Kidney (tissue), 13 donors: ENCODE measurements at regions not wholly inside any gene's neighbourhood (a gene's known extent, or its start where the extent isn't known, plus 50 kb on each side); places are given as distances from the start of the nearest gene placed in this dataset.

Experiments used
- DNase-seq, 5 donors: peaks; one replicate each; pipeline ENCODE4 v3.0.0-alpha.2; 2013 to 2020
- FAIRE-seq: peaks from 2 replicates; lab custom pipeline; 2012; peaks lifted over from hg19 to GRCh38; lab: Jason Lieb, UNC
- H3K27ac ChIP-seq, 2 donors: one replicate each; pipeline ENCODE4 v1.7.0; 2013; ENCODE audit warnings: low read depth in 2 of 2, low read length in 2 of 2, inconsistent platforms in 1 of 2
- H3K27me3 ChIP-seq: one replicate; pipeline ENCODE4 v1.7.1; 2013; ENCODE audit warnings: low read length, inconsistent platforms; ENCODE audit not compliant: control insufficient read depth, insufficient read depth
- H3K36me3 ChIP-seq, 3 donors: one replicate each; pipeline versions ENCODE4 v1.7.0 to v1.7.1; 2013; ENCODE audit warnings: low read length in 3 of 3, control low read depth in 1 of 3, inconsistent platforms in 1 of 3; ENCODE audit not compliant: insufficient read depth in 3 of 3, control insufficient read depth in 2 of 3
- H3K4me1 ChIP-seq, 3 donors: one replicate each; pipeline versions ENCODE4 v1.7.0 to v1.7.1; 2013; ENCODE audit warnings: low read length in 3 of 3, inconsistent platforms in 1 of 3, low read depth in 1 of 3; ENCODE audit not compliant: control insufficient read depth in 2 of 3, insufficient read depth in 2 of 3
- H3K4me3 ChIP-seq, 3 donors: one replicate each; pipeline versions ENCODE4 v1.7.0 to v1.8.1; 2013; ENCODE audit warnings: low read length in 3 of 3, control low read depth in 1 of 3, inconsistent platforms in 1 of 3
- H3K9ac ChIP-seq, 3 donors: one replicate each; pipeline versions ENCODE4 v1.7.0 to v1.7.1; 2013; ENCODE audit warnings: low read length in 3 of 3, control low read depth in 1 of 3, inconsistent platforms in 1 of 3
- H3K9me3 ChIP-seq, 3 donors: one replicate each; pipeline versions ENCODE4 v1.7.0 to v1.7.1; 2013; ENCODE audit warnings: low read length in 3 of 3, control low read depth in 1 of 3, inconsistent platforms in 1 of 3; ENCODE audit not compliant: control insufficient read depth in 2 of 3, insufficient read depth in 1 of 3
- intact Hi-C: fragments of 100-400 bp; cut with DNase I; formaldehyde crosslinking; loops from one replicate; pipeline ENCODE4 v1.11.1; 2022
- TF ChIP-seq, protein P1 (sequence below): IDR thresholded peaks from 3 replicates; pipeline ENCODE4 v1.5.1; 2012; ENCODE audit warnings: mild to moderate bottlenecking, moderate library complexity, borderline replicate concordance; ENCODE audit not compliant: insufficient read depth; ENCODE audit errors: extremely low read depth
- donor health status: control.
- donor health status: control.
- donor health status: control.
- donor health status: control.
- donor health status: control.
- donor health status: DM: yes; HTN: yes; CAD: no.
- donor health status: Normal renal cell carcinoma (clear cell type).

DNA sequence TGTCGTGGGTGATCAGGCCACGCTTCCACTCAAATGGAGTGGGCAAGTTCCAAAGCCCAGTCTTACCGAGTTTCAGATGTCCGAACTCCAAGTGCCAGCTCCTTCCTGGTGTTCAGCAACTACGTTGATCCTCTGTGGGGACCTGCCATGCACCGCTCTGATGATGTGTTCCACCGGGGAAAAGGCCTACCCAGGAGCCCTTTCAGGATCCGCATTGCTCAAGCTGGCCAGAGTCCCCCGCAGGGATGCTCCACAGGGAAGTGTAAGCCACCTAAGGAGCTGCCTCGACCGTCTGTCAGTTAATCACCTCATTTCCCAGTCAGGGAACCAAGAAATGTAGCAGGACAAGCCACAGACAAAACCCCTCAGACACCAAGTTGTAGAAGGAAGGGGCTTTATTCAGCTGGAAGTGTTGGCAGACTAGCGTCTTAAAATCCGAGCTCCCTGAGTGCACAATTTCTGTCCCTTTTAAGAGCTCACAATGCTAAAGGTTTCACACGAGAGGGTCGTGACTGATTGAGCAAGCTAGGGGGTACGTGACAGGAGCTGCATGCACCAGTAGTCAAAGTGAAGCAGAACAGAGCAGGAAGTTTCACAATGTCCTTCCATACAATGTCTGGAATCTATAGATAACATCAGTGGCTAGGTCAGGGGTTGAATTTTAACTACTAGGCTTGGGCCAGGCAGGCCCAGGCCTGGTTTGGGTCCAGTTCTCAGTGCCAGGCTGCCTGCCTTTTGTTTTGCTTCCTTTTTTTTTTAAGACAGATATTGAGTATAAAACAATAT lies 126.2 kb upstream of the ZDHHC15 start:
- no peak overlapping the region for H3K4me3 ChIP-seq
- intact Hi-C loops = no loop called here
- no peak overlapping the region for H3K27ac ChIP-seq
- peaks cover 0 to 3% (median 0%) of the 10 kb centered on the region in 3 donors for H3K9me3 ChIP-seq
- FAIRE-seq (no peak), DNase-seq (no peak)
- no peaks in the 10 kb centered on the region for H3K27me3 ChIP-seq
- TF ChIP-seq, protein P1, sequence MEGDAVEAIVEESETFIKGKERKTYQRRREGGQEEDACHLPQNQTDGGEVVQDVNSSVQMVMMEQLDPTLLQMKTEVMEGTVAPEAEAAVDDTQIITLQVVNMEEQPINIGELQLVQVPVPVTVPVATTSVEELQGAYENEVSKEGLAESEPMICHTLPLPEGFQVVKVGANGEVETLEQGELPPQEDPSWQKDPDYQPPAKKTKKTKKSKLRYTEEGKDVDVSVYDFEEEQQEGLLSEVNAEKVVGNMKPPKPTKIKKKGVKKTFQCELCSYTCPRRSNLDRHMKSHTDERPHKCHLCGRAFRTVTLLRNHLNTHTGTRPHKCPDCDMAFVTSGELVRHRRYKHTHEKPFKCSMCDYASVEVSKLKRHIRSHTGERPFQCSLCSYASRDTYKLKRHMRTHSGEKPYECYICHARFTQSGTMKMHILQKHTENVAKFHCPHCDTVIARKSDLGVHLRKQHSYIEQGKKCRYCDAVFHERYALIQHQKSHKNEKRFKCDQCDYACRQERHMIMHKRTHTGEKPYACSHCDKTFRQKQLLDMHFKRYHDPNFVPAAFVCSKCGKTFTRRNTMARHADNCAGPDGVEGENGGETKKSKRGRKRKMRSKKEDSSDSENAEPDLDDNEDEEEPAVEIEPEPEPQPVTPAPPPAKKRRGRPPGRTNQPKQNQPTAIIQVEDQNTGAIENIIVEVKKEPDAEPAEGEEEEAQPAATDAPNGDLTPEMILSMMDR = no peak
- H3K9ac ChIP-seq = no peak overlapping the region
- no peaks in the 10 kb centered on the region for H3K4me1 ChIP-seq
- H3K36me3 ChIP-seq = no peaks in the 10 kb centered on the region

DNA sequence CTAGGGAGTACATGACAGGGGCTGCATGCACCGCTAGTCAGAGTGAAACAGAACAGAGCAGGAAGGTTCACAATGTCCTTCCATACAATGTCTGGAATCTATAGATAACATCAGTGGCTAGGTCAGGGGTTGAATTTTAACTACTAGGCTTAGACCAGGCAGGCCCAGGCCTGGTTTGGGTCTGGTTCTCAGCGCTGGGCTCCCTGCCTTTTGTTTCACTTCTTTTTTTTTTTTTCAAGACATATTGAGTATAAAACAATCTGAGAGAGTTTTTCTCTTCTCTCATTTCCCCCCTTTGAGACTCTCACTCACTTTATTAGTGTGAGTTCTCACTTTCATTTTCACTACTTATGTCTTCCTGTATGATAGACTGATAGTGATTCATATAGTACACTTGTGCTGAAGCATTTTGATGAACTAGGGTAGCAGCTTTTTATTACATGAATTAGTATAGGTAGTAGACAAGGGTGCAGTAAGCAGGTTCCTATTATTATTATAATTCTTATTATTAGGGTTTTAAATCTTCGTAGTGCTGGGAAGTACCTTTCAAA lies 120.0 kb upstream of the ZDHHC15 start:
- no peak overlapping the region for H3K27ac ChIP-seq
- H3K4me1 ChIP-seq = no peaks in the 10 kb centered on the region
- H3K9me3 ChIP-seq = peaks cover 0 to 2% (median 0%) of the 10 kb centered on the region in 3 donors
- no peak overlapping the region for H3K4me3 ChIP-seq
- FAIRE-seq (no peak), DNase-seq (no peak)
- intact Hi-C loops = no loop called here
- no peak overlapping the region for H3K9ac ChIP-seq
- no peaks in the 10 kb centered on the region for H3K36me3 ChIP-seq
- no peaks in the 10 kb centered on the region for H3K27me3 ChIP-seq
- TF ChIP-seq, protein P1 = no peak

DNA sequence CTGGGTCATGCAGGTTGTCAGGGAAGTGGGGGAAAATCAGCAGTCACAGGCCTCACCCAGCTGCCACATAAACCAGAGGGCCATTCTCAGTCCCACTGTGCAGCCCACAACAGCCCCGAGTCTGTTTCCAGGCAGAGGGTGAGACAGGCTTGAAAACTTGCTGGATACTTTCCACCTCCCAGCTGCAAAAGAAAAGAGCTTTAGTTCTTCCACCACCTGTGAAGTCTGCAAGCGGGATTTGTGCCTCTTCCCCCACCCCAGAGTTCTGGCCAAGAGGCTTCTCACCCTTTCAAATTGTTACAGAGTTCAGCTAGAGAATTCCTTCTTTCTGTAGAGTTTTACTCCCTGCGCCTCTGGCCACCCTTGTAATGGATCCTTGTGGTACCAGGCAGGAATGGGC lies 115.5 kb upstream of the ZDHHC15 start:
- Histone ChIP-seq H3K4me1 (no peaks in the 10 kb centered on the region), H3K27me3 (no peaks in the 10 kb centered on the region), H3K9ac (no peak overlapping the region), H3K9me3 (peaks cover 0 to 2% (median 0%) of the 10 kb centered on the region in 3 donors), H3K36me3 (no peaks in the 10 kb centered on the region), H3K27ac (no peak overlapping the region), H3K4me3 (no peak overlapping the region)
- FAIRE-seq = no peak
- TF ChIP-seq, protein P1 = no peak
- intact Hi-C loops = no loop called here
- no peak for DNase-seq
